Right renal pelvis (tissue), 4 donors: ENCODE measurements at regions not wholly inside any gene's neighbourhood (a gene's known extent, or its start where the extent isn't known, plus 50 kb on each side); places are given as distances from the start of the nearest gene placed in this dataset.

Experiments used
- DNase-seq, 4 donors: peaks; one replicate each; pipeline ENCODE4 v3.0.0-alpha.2; 2013; ENCODE audit warnings: low read depth in 4 of 4, low spot score in 3 of 4, missing footprints in 1 of 4

DNA sequence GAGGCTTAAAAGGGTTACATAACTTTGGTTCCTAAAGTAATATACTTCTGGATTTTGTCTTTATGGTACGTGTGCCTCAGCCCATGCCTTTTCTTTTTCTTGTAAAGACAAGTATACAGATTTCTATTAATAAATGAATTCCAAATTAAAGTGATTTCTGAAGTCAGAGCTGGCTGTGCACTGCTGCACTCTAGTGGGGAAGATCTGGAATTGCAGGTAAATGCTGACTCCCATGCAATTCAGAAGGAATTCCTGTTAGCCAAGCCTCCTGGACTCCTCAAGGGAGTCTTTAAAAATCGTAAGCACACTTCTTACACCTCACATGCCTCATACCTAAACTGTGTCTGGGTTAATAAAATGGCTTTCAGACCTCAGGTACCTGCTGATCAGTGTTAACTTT, 118.4 kb upstream of the SLC7A1 start:
- no peak for DNase-seq

DNA sequence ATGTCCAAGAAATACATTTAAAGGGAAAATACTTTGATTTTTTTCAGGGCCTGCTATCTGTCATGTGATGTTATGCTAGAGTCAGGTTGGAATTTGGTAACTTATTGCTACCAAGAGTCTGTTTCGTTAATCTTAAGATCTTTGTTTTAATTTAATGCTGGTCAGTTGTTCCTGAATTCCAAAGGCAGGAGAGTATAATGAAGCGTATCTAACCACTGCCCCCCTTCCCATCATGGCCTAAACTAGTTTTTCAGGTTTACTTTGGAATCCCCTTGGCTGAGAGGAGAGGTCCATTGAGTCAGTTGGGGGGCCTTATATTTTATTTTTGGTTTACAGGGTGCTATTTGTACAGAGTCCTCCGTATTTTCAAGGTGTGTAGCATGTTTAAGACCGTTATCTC, 116.3 kb upstream of the SLC7A1 start:
- peak in 1 of 4 donors; percentile 44 for DNase-seq

DNA sequence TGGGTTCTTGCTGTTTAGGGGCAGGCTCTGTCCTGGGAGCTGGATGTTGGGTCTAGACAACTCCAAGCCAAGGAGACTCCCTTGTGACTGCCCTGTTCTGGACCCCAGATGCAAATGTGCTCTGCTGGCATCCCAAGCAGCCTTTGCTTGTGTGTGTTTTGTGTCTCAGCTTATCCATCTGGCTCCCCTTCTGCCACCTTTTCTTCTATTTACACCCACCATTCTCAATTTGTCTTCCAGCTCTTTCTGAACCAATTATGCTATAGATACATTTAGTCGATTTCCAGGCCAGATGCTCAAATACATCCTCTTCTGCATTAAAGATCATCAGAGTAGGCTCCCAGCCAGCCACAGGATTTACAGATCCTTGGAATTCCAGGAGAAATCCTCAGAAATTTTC, 115.0 kb upstream of the SLC7A1 start:
- no peak for DNase-seq

DNA sequence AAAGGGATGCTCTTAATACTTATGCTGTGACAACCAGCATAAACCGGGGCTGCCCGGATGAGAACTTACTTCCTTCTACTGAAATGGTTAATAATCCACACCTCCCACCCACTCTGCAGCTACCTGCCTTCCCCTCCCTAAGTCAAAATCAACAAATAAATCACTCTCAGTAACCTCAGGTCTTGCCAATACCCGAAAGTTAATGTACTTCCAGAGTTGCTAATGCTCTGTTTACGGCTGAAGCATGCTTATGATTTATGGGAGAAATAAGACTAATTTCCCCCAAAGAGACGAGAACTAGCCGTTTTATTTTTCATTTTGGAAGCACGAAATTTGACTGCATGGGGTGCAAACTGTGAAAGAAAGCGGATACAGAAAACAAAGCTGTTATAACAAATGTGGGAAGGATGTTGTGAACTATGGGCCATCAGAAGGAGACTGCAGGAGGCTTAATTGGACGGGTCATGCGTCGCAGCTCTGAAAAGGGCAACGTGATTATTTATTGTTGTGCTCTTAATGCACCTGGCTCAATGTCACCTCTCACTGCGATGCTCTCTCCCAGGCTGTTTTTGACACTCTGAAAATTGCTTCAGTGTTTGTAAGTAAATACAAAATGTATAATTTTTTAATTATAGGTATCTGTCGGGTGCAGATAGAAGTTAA, 114.0 kb upstream of the SLC7A1 start:
- no peak for DNase-seq

DNA sequence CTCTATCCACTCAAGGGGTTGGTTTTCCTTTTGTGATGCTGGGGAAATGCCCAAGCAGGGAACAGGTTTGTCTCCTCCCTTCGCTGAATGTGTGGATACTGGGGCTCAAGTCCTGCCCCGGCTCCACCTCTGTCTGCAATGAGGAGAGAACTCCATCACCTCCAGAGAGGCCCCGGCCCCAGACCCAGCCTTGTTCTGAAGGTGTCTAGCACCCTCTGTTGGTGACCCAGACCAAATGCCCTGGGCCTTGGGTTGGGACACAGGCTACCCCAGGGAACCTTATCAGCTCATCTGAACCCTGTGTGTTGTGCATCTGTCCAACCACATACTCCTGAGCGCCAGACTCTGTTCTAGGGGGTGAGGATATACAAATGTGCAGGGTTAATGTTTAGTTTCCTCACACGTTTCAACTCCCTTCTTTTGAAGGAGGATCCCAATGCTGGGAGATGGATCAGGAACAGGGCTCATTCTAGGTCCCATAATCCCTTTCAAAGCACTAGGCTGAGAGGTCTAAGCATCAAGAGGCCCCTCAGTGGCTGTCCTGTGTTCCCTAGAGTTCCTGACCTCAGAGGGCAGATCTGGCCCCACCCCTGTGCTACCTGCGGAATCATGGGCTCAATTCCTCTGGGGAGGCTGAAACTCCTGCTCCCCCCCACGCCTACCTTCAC, 112.5 kb upstream of the SLC7A1 start:
- no peak for DNase-seq

- no peak for DNase-seq
These were observed 111.4 kb upstream of the SLC7A1 start for GRCh38 chr13:29706923-29707322.

GRCh38 chr13:29704648-29705047, 109.2 kb upstream of the SLC7A1 start:
- DNase-seq, result no peak

DNA sequence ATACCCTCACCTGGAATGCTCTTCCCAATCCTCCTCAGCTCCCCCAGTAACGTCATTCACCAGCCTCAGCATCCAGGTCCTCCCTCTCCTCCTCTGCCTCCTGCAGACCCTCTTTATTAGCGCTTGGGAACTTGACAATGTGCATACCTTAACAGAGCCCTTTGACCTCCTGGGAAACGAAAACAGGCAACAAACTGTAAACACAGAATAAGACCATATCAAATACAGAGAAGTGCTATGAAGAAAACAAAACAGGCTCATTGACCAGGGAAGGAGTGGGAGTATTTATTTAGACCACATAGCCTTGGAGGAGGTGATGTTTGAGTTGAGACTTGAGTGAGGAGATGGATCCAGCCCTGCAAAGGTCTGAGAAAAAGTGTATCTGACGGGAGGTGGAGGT, 107.9 kb upstream of the SLC7A1 start:
- no peak for DNase-seq

- DNase-seq, result no peak
These were observed 107.4 kb upstream of the SLC7A1 start for GRCh38 chr13:29702912-29703351.

DNA sequence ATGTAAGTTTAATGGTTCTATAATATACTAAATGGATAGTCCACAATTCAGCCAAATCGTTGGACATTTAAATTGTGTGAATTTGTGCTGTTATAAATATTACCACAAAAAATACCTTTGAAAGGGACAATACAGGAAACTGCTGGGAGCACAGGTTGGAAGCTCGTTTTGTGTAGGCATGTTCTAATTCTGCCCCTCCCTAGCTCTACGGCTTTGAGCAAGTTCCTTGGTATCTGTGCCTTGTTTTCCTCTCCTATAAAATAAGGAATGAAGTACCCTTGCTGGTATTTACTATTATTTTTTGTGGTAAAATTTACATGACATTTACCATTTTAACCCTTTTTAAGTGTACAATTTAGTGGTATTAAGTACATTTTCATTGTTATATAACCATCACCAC, 102.6 kb upstream of the SLC7A1 start:
- no peak for DNase-seq

- no peak for DNase-seq
These were observed 101.1 kb upstream of the SLC7A1 start for GRCh38 chr13:29696606-29697005.

GRCh38 chr13:29693275-29693945, 97.9 kb upstream of the SLC7A1 start:
- no peak for DNase-seq

GRCh38 chr13:29689548-29689947, 94.1 kb upstream of the SLC7A1 start:
- no peak for DNase-seq

GRCh38 chr13:29688193-29688592, 92.7 kb upstream of the SLC7A1 start:
- DNase-seq, result no peak

DNA sequence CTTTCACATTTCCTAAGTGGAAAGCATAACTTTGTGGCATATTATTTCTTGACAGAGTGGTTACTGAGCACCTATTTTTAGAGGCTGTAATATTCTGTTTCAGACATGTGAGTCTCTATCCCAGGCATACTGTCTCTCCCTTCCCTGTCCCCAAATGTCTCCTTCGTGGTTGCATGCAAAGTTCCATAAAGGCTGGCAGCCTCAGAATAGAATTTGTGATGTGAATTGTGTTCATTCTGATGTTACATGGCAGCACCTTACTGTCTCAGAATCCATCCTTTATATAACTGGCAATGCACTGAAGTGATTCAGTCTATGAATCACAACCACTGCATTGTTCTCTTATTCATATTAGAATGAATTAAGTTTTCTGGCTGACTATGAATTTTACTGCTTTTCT, 89.0 kb upstream of the SLC7A1 start:
- no peak for DNase-seq

DNA sequence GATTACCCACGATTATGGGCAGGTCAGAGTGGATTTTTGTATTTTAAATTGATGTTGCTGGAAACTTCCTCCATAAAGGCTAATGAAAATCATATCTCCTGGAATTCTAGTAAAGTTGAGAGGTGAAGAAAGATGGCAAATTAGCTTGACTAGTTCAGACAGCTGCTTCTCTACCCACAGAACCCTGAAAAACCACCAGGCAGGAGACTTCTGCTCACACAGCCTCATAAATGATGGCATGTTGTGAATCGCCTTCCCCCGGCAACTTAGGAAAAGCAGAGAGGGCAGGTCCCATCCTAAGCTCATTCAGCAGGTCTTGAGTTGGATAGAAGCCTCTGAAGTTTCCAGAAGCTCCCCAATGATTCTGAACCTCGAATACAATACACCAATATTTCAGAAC, 87.6 kb upstream of the SLC7A1 start:
- DNase-seq, result no peak

DNA sequence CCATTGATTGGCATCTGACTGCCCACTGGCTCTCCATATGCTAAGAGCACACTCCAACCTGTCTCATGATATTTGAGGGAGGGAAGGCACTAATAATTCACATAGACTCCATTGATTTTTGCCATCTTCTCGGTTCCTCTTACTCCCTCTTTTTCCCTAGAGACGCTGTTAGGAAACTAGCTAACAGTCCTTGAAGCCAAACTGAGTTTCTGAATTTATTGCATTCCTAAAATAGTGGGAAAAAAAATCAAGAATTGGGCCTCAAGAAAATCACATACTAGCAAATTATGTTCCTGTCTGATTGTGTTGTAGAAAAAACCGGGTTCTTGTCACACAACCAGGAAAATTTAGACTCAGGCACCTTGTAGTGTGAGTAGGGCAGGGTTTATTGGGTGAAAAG, 86.4 kb upstream of the SLC7A1 start:
- DNase-seq, result no peak

DNA sequence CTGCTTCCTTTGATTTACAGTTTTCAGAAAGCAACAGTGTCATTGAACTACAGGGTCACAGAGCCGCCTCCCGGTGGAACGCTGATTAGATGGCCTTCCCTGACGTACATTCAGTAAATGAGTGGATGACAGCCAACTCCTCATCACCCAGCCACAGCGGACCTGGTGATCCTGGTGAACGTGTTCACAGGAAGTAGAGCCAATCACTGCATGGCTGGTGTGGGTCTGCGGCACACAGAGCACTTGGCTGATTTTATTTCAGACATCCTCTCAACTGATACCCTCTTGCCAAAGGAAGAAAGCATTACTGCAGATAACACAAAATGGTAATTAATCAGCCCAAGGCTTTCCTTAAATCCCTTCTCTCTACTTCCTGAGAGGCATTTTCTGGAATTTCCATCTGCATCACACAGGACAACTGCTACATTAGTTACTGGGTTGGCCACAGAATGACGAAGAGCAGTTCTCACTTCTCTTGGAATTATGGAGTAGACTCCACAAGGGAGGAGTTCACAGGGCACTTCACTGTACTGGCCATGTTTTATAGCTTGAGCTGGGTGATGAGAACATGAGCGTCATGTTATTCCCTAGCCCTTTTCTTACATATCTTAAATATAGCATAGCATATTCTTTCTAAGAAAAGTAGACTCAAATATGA, 84.0 kb upstream of the SLC7A1 start:
- no peak for DNase-seq

DNA sequence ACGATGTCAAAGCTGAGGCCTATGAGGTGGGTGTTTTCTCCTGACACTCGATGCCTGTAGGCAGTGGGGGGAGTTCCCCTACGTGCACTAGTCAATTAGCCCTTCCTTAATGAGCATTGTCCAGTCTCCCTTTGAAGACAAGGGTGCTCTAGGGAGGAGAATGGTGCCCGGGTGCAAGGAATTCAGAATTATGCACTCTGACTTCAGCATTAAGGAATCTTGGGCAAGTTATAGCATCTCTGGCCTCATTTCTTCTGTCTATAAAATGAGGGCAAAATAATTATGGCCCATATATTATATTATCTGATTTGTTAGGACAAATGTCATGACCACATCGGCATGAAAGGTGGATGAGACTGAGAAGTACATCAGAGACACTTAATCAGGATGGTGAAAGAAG, 82.1 kb upstream of the SLC7A1 start:
- DNase-seq, result no peak

- no peak for DNase-seq
These were observed 81.5 kb upstream of the SLC7A1 start for GRCh38 chr13:29676941-29677452.

- DNase-seq, result no peak
These were observed 81.0 kb upstream of the SLC7A1 start for GRCh38 chr13:29676535-29676934.
